Ureter (tissue), 1 donor: ENCODE measurements at regions not wholly inside any gene's neighbourhood (a gene's known extent, or its start where the extent isn't known, plus 50 kb on each side); places are given as distances from the start of the nearest gene placed in this dataset.

Experiments used
- DNase-seq: peaks from one replicate; pipeline ENCODE4 v3.0.0-alpha.2; 2020; ENCODE audit warnings: low spot score
- donor health status: DM: yes; HTN: yes; CAD: no.

DNA sequence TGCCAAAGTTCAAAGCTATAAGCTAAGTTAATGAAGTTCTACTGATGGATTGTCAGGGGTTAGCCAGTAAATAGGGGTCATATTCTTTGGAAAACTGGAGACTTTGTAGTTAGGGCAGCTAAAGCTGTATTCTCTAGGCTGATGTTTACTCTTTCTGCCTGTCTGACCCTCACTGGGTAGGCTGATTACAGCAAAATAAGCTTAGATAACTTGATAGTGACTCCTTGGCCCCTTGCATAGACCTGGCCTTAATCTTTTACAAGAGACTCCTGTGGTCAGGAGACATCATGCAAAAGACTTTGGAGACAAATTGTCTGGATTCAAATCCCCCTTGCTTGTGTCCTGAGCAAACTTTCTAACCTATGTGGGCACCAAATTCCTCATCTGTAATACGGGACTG is 314.4 kb upstream of the MSX2 start:
- no peak for DNase-seq

DNA sequence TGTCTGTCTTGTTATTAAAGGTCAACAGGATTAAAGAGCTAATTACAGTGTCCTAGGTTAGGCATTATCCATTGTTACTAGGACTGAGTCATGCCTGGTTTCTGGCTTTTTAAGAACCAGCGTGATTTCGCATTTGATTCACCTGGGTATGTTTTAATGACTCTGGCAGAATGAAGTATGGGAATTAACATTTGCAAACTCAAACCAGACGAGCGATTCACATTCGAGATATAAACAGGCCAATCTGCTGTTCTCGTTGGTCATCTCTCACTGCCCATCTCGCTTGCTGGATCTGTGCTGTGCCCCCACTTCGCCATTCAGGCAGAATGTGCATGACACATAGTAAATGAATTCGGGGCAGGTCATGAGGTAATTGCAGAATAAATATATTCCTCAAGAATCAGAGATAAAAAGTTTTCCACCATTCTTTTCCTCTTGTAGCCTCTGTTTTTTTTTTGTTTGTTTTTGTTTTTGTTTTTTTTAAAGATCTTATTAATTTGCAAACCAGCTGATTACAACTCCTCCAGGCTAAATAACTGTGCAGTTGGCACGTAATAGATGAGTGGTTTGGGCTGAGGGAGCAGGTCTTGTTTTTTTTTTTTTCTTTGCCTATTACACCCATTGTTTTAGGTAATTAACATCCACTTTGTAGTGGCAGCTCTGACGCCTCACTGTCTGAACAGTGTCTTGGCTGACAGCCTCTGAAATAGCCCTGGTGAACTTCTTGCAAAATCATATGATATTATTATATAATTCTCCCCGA is 313.5 kb upstream of the MSX2 start:
- DNase-seq = no peak

DNA sequence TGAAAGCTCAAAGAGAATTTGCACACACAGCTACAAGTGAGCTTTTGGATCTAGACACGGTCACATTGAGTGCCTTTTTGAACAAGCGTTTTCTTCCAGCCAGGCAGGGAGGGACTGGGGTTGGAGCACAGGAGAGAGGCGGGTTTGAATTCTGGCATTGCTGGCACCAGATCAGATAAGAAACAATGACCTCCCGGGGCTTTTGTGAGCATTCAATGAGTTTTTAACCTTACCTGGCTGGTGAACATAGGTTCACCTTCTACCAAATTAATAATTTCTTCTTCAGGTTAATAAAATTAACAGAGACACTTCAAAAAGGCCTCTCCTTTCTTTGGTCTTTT is 312.9 kb upstream of the MSX2 start:
- peak; percentile 6 for DNase-seq

DNA sequence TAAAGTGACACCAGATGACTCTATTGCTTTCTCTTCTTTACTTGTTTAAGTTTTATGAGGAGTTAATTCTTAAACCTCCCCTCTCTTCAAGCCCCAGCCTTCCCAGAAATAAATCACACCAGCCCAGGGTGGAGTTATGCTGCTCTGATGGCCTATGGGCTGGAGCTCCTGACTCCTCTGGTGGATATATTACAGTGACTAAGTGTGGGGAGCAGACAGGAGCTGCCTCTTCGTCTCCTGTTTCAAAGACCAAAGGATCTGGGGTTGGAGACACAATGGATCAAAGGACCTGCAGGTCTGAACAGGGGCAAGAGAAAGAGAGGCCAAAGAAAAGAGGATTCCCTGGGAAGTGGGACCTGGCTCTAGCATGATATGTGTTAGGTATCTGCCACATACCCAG is 312.0 kb upstream of the MSX2 start:
- peak; percentile 10 for DNase-seq

DNA sequence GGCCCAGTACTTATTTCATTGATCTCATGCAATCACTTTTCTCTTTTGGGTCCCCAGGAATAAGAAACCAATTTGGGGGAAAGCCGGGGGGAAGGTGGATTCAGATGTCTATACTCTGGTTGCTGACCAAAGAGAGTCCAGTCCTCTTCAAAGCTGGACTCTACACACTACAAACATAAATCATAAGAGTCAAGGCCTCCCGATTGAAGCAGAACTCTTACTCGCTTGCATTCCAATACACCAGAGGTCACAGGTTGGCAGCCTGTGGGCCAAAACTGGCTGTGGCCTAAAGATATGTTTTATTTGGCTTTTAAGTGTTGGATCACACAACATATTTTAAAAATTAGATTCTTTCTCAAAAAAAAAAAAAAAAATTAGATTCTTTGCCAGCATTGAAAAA is 311.4 kb upstream of the MSX2 start:
- DNase-seq = peak; percentile 10

DNA sequence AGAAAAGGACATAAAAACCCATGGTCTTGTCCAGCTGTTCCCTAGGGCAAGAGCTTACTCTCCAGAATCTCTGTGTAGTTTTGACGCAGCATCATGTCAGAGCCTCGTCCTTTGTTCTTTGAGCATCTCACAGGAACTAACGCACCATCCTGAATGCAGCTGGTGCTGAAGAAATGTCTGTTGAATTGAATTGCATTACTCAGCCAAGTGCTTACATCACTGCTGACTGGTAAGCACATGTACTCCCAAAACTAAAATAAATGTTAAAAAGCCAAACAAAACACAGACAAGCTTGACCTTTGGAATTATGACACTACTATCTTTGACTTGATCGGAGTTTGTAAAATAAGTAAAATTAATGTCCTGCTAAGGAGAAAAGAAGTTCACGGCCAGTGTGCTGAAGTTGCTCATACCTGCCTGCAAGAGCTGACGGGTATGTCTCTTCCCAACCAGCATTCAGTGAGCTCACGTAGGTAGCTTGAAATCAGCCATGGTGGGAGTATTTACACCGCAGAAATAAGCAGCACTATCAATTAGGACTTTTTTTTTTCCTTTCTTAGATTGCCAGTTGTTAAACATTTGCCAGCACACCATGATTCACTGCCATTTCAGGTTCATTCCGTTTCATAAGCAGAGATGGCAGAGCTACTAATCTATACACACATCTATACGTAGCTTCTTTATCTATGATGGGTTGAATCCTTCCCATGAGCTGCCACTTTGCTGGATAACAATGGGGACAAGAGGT is 310.6 kb upstream of the MSX2 start:
- no peak for DNase-seq

DNA sequence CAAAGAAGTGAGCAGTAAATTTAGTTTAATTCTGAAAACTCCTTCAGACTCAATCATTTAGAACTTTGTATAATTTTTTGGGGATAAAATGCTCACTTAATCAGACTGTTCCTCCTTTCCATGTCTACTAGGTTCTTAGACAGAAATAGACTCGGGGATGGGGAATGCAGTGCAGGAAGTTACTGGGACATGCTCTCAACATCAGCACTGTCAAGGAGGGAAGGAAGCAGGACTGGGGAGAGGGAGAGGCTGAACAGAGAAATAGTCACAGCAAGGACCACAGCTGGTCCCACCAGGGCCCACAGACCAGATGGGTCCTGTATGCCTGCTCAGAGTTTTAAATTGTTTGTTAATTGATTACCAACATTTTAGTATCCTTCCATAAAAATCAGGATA is 310.1 kb upstream of the MSX2 start:
- DNase-seq = no peak

DNA sequence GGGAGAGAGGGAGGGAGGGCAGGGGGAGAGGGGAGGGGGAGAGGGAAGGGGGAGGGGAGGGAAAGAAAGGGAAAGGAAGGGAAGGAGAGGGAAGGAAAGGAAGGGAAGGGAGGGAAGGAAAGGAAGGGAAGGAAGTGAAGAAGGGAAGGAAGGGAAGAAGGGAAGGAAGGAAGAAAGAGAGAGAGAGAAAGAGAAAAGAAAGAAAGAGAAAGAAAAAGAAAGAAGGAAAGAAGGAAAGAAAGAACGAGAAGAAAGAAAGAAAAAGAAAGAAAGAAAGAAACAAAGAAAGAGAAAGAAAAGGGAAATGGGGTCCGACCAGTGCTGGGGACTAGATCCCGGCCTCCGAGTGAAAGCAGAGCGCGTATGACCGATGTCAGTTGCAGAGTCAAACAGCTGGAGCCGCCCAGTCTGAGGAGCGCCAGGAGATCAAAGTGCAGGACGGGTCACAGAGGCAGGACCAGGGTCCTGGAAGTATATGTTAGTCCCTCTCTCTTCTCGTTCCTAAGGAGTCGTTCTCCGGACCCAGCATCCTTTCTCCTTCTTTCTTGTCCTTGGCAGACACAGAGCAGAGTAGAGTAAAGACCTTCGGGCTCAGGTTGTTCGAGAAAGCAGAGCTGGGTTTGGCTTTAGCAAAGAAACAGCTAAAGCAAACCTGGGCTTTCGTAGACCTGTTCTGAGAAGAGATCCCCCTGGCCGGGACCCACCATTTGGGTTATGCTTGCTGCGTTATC is 305.4 kb upstream of the MSX2 start:
- DNase-seq = no peak

DNA sequence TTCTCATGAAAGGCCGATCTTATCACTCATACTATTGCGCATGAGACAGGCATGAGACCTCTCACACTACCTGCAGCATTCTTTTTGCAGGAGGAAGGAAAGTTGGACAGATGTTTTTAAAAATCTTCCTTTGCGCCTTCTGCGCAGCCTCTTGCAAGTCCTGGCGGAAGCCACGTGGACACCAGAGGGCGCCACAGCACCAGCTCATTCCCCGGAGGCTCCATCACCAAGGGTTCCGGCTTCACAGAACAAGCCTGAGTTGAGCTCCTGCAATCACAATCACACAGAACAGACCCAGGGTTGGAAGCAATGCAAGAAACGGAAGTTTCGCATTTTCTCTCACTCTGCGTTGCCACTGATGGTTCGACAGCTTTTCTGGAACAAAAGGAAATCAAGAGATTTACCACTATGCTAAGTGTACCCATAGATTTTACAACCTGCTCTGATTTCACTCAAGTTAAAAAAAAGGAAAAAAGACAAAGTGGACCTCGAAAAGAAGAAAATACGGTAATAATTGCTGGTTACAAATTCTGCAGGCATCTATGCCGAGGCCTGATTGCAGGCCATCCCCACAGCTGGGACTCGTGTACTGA is 304.7 kb upstream of the MSX2 start:
- peak; percentile 94 for DNase-seq

DNA sequence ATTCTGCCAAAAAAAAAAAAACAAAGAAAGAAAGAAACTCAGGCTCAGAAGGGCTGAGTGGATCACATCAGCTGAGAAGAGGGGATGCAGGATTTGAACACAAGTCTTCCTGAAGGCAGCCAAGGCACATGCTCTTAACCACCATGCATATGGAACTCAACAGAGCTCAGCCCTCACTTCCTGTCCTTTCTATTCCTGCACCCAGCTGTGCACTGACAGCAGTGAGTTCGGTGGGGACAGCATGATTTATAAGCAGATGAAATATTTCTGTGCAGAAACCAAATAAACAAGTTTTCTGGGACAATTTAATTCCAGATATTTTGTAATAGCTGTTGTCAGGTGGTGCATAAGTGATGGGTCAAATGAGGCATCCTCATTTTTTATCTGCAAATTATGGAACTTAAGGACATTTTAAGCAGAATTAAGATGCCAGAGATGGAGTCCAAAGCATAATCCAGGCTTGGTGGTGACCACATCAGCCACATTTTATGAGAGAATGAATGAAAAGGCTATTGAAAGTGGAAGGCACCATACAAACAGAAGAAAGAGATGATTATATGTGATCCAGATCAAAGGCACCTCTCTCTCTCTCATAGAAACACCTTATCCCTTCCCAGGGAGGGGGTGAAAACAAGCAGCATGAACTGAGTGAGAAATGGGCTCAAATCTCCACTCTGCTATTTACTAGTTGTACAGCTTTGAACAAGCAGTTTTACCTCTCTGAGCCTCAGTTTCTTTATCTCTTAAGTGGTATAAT is 303.6 kb upstream of the MSX2 start:
- no peak for DNase-seq

DNA sequence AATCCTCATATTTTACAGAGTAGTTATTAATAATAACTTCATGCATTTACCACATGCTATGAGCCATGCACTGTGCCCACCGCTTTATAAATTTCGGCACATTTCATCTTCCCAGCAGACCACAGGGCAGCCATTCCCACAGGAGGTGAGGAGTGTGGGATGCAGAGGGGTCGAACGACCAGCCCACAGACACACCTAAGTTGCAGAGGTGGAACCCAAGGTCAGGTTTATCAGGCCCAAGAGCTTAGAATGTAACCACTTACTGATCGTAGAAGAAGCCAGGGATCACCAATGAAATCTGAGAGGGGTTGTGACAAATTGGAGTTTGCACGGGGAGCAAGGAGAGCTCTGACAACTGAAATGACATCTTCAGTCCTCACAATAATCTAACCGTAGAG is 303.0 kb upstream of the MSX2 start:
- DNase-seq = no peak

DNA sequence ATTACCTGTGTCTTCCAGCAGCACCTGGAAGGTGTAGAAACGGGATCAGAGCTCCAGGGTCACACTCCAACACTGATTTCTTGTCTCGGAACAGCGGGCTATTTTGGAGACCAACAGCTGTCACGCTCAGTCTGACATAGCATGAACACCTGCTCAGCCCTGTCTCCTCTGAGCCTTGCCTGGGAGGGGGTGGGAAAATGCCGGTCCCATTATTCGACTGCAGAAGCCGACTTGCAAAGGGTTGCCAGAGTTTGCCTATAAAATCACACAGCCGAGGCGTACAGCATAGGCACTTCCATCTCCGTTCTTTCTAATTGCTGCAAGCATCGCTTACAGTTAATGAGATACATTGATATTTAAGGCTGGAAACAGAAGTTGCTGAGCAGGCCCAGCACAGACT is 300.8 kb upstream of the MSX2 start:
- DNase-seq = no peak

DNA sequence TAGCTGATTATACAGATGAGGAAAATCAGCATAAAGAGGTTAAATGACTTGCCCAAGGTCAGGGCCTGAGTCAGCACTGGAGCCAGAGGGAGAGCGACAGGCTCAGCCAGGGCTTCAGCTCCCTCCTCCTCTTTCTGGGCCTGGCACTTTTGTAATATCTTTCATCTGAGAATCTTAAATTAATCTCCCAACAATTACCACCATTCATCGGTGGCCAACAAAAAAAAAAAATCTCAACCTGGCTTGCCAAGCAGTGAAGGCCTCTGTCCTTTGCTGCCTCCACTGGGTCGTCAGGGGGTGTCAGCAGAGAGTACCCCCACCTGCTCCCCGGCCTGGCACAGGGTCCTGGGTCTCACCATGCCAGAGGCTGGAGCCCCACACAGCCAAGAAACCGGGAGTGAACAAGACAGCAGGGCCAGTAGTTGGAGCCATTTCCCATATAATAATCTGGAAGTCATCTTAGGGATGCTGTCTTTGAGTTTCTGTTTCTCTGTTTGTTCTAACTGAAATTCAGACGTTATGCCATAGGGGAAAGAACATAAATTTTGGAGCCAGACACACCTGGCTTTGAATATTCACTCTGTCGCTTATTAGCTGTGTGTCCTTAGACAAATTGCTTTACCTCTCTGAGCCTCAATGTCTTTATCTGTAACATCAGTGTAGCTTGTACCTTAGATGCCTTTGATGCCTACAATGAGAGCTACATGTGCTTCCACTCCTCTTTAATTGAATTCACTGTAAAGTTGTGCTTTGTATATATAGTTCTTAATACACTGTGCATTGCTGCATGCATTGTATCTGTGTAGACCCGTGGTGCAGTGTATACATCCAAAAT is 299.9 kb upstream of the MSX2 start:
- DNase-seq = no peak

DNA sequence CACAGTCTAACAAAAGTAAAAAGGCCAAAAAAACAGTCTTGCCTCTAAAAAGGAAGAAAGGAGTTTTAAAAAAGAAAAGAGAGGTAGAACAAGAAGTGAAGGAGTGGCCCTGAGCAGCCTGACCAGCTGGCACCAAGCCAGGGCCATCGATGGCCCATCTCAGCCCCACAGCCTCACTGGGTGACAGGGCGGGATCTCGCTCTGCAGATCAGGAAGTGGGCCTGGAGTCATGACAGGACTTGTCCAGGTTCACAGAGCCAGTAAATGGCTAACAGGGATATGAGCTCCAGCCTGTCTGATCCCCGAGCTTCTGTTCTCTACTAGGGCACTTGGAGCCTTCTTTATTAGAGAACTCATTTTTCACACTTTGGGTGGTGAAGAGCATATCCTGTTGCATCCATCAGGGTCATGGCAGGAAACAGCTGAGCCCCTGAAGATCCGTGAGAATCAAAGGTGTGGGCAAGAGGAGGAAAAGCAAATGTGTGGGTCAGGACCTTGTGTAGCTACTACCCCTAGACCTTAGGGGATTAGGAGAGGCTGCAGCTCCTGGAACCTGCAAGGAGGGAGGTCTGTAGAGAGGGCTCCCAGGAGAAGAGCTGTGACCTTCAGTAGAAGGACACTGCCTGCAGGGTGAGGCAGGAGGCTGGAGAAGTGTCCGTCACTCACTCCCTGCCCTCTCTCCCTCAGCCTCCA is 299.0 kb upstream of the MSX2 start:
- DNase-seq = peak; percentile 90

DNA sequence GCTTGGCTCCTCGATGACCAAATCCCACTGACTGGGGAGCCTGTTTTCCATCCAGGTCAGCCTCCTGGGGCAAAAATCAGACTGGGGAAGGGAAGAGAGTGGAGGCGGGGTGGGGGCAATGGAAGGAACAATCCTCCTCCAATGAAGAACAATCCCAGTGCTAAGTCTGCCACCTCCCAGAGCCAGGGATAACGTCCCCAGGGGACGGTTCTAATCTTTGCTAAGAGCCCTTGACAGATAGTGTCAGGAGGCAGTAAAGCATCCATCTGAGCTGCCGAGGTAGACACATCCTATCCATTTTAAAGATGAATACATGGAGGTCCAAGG is 298.5 kb upstream of the MSX2 start:
- no peak for DNase-seq

DNA sequence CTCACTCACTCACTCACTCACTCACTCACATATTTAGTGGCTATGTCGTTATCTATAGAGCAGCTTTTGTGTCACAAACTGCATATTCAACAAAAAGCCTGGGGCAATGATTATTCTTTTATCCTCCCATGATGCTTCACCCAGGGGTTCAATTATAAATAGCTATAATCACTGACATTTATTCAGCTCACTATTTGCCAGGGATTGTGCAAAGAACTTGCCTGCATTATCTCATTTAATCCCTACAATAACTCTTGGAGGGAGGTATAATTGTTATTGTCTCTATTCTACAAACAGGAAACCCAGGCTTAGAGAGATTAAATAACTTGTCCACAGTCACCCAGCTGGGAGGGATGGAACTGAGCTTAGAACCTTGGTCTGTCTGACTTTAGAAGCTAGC is 298.0 kb upstream of the MSX2 start:
- no peak for DNase-seq

DNA sequence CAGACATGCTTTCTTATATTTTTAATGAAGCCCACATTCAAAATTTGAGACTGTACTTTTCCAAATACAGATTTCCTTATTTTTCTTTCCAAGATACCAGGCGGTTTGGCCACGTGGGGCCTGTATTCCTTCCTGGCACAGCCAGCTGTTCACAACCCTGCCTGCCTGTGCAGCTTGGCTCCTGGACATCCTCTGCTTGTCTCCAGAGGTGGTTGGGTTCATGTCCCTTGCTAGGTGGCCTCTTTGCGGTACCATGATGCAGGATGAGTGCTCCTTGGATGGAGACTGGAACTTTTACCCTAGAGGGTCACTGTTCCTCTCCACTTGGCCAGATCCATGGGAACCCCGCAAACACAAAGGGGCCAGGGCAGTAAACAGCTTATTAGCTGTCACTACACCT is 297.5 kb upstream of the MSX2 start:
- DNase-seq = no peak

DNA sequence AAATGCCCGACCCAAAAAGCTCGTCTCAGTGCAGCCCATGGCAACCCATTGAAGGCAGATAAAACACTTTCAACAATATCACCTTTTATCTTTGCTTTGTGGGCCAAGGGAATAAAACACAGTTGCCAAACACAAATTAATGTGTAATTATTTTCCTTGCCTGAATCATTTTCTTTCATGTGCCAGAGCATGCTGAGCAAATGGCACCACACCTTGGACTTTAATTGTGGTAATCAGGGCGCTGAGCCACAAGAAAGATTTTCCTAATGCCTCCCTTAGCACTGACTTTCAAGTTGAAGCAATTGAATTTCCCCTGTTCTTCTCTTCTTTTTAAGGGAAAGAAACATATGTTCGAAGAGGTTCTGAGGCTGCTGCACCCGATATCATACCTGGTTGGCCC is 297.1 kb upstream of the MSX2 start:
- DNase-seq = no peak

DNA sequence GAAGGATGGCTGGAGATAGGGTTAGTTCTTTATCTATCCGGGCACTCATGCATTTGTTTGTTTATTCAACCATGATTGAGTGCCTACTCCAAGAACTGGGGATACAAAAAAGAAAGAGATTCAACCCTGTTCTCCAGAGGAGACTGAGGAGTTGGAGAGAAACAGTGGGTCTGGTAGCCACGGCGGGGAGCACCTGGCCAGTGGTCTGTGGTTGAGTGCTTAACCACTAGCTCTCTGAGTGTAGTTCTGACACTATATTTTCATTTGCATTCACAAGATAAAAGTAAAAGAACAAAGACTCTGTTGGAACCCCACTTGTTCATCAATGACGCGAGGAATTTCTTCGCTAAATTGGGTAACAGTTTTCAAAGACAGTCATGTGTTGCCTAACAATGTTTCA is 295.5 kb upstream of the MSX2 start:
- no peak for DNase-seq

DNA sequence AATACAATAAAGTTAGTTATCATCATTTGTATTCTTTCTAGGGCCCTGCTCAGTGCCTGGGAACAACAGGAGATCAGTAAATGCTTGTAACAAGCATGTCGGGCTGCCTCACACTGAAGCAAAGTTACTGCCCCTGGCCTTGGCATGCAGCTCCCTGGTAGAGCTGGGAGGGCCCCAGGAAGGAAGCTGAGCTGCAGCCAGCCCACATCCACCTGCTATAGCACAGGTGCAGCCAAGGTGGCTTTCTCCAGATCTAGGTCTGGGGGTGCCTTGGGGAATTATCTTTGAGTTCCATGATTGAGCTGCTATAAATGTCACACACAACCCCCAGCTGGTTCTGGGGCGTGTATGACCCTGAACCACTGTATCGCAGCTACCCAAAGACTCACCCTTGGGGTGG is 293.4 kb upstream of the MSX2 start:
- DNase-seq = no peak

DNA sequence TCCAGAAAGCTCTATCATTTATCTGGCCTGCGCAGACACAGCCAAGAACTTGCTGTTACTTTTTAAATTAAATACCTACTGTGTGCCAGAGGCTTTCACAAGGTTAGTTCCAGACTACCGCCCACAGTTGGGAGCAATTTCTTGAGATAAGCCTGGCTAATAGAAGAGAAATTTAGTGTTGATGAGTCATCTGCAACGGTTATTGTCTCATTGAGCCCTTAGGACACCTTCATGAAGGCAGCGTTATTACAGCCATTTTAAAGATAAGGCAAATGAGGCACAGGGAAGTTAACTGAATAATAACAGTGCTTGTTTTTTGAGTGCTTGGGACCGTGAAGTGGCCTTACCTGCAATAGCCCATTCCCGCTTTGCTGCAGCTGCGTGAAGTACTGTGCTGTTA is 292.9 kb upstream of the MSX2 start:
- DNase-seq = no peak
